ENCODE measurements at regions not wholly inside any gene's neighbourhood (a gene's known extent, or its start where the extent isn't known, plus 50 kb on each side); places are given as distances from the start of the nearest gene placed in this dataset.

DNA sequence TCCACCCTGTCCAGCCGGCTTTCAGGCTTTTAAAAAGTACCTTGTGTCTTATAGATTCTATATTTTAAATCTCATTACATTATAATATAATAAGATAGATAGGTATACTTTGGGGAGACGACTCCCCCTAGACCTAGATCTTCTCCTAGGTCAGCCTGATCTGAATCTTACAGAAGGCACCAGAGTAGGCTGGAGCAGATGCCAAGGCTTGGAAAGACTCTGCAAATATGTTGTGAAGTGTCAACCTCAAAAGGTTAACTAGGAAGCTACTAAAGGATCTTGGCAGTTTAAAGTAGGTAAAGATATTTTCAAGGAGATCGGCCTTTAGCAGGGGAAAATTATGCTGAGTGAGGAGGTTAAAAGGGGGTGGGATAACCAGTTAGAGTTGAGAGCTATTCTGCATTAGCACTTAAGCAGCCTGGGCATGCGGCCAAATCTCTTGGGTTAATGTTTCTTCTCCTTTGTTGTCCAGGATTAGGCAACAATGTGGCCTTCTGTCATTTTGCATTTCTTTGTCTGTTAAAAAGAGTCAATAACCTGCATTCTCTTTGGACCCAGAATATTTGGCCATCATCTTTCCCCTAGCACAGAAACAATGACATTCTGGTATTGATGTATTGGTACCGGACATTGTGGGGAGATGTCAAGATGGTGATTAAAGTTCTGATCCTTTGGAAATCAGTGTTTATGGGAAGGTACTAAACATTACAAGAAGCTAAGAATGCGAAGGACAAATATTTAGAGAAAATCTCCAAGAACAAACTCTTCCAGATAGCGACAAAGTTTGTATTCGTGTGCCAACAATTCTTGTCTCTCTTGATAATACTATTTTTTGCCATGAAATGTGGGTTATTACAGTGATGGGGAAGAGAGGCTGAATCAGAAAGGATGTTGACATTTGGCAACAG, 51.2 kb upstream of the DHX40 start:
- TF ChIP-seq SPI1 (IDR thresholded peaks at IDR 0.05; ENCODE audit: borderline replicate concordance, low read depth), result no peak
- TF ChIP-seq, protein P1, sequence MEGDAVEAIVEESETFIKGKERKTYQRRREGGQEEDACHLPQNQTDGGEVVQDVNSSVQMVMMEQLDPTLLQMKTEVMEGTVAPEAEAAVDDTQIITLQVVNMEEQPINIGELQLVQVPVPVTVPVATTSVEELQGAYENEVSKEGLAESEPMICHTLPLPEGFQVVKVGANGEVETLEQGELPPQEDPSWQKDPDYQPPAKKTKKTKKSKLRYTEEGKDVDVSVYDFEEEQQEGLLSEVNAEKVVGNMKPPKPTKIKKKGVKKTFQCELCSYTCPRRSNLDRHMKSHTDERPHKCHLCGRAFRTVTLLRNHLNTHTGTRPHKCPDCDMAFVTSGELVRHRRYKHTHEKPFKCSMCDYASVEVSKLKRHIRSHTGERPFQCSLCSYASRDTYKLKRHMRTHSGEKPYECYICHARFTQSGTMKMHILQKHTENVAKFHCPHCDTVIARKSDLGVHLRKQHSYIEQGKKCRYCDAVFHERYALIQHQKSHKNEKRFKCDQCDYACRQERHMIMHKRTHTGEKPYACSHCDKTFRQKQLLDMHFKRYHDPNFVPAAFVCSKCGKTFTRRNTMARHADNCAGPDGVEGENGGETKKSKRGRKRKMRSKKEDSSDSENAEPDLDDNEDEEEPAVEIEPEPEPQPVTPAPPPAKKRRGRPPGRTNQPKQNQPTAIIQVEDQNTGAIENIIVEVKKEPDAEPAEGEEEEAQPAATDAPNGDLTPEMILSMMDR (IDR thresholded peaks at IDR 0.05; ENCODE audit: insufficient read depth, low read length), result no peak
- TF ChIP-seq, protein P2, sequence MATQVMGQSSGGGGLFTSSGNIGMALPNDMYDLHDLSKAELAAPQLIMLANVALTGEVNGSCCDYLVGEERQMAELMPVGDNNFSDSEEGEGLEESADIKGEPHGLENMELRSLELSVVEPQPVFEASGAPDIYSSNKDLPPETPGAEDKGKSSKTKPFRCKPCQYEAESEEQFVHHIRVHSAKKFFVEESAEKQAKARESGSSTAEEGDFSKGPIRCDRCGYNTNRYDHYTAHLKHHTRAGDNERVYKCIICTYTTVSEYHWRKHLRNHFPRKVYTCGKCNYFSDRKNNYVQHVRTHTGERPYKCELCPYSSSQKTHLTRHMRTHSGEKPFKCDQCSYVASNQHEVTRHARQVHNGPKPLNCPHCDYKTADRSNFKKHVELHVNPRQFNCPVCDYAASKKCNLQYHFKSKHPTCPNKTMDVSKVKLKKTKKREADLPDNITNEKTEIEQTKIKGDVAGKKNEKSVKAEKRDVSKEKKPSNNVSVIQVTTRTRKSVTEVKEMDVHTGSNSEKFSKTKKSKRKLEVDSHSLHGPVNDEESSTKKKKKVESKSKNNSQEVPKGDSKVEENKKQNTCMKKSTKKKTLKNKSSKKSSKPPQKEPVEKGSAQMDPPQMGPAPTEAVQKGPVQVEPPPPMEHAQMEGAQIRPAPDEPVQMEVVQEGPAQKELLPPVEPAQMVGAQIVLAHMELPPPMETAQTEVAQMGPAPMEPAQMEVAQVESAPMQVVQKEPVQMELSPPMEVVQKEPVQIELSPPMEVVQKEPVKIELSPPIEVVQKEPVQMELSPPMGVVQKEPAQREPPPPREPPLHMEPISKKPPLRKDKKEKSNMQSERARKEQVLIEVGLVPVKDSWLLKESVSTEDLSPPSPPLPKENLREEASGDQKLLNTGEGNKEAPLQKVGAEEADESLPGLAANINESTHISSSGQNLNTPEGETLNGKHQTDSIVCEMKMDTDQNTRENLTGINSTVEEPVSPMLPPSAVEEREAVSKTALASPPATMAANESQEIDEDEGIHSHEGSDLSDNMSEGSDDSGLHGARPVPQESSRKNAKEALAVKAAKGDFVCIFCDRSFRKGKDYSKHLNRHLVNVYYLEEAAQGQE (IDR thresholded peaks at IDR 0.05; ENCODE audit: insufficient replicate concordance, low read depth), result no peak
